Epithelial cell of prostate (primary cell): ENCODE measurements at regions not wholly inside any gene's neighbourhood (a gene's known extent, or its start where the extent isn't known, plus 50 kb on each side); places are given as distances from the start of the nearest gene placed in this dataset.

Experiments
- DNase-seq: peaks from one replicate; pipeline ENCODE4 v3.0.0-alpha.2; 2011; ENCODE audit warnings: low read depth, low spot score
- H3K27ac ChIP-seq: fragments of 450-650 bp; 2 replicates; pipeline ENCODE4 v1.5.1; 2017; ENCODE audit warnings: mild to moderate bottlenecking

DNA sequence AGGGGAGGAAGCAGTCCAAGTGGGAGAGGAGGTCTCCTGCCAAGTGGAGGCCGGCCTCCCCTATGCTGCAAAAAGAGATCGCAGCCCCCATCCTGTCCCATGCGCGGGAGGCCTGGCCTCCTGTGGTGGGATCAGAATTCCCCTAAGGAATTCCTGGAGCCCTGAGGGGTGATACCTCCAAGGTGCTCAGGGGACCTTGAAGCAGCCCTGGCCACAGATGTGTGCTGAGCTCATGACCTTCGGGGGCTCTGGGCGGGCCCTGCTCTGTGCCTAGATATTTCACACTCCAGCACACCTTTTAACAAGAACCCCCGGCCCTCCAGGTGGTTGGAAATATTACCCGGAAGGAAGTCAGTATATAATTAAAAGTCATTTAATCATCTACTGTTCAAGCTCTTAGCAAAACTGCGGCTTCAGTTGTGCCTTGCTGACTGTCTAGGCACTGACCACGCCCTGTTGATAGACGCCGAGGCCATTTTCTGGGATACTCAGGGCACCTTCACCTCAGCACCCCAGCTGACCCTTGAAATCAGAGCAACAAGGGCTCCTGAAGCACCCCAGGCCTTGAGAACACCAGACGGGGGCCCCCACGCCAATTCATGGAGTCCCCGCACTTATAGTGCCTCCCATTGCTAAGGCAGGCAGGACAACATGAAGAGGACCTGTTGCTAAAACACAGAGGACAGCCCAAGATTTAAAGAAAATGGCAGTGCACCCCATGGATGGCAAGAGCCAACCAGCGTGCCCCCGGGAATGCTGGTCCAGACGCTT lies 119.1 kb downstream of the NDUFA10 start:
- no peak overlapping the region for H3K27ac ChIP-seq
- DNase-seq = no peak

DNA sequence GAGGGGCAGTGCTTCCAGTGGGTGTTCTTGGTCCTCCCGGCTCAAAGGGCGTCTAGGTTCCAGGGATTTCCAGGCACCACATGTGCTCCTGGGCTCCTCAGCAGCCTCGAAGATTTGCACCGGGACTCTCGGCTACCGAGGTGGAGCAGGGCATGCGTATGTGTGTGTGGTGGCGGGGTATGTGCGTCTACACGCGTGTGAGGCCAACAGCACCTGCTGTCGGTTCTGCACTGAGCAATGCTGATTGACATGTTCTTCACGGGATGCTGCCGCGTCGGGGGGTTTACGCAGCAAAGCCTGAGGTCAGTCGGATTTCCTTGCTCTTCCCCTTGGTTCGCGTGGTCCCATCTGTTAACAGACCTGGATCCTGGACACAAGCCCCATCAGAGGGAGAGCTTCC lies 119.8 kb downstream of the NDUFA10 start:
- DNase-seq = no peak
- no peak overlapping the region for H3K27ac ChIP-seq

DNA sequence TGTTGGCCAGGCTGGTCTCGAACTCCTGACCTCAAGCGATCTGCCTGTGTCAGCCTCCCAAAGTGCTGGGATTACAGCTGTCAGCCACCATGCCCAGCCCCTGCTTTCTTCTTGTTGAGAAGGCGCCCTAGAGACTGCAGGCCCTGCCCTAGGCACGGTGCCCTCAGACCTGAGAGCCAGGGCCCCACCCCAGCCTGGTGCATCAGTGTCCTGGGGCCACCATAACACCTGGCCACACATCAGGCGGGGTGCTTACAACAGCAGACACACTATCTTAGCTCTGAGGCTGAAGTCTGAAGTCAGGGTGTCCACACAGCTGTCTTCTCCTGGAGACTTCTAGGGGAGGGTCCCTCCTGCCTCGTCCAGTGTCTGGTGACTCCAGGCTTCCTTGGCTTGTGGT lies 120.6 kb downstream of the NDUFA10 start:
- no peak overlapping the region for H3K27ac ChIP-seq
- no peak for DNase-seq

- H3K27ac ChIP-seq = no peak overlapping the region
- DNase-seq = no peak
Observed at GRCh38 chr2:239903803-239904202, 121.3 kb downstream of the NDUFA10 start.

GRCh38 chr2:239903210-239903609 lies 121.9 kb downstream of the NDUFA10 start:
- no peak for DNase-seq
- H3K27ac ChIP-seq = no peak overlapping the region

- no peak overlapping the region for H3K27ac ChIP-seq
- DNase-seq = no peak
Observed at GRCh38 chr2:239902749-239903201, 122.4 kb downstream of the NDUFA10 start.

- H3K27ac ChIP-seq = no peak overlapping the region
- no peak for DNase-seq
Observed at GRCh38 chr2:239898292-239898925, 126.7 kb downstream of the NDUFA10 start.

DNA sequence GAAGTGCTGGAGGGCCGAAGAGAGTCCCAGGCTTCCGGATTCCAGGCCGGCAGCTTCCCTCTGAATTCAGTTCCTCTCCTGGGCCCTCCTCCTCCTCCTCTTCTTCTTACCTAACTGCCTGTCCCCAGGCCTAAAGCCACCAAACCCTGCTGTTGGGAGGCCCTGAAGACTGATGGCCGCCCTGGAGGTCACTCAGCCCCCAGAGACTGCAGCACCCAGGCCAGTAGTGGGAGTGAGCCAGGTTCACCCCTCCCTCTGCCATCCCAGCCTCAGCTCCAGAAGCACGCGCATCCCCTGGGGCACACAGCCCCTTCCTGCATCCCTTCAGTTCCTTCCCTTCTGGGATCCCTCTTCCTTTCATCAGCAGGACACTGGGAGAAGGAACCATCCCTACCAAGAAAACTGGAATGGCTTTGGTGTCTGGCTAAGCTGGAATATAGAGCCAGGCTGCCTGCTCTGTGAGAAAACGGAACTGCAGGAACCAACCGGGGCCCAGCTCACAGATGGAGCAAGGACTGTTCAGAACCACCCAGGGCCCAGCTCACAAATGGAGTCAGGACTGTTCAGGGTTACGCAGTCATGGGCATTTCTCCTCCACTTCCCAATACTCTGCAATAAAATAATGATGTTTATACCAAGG lies 127.4 kb downstream of the NDUFA10 start:
- H3K27ac ChIP-seq = no peak overlapping the region
- no peak for DNase-seq

DNA sequence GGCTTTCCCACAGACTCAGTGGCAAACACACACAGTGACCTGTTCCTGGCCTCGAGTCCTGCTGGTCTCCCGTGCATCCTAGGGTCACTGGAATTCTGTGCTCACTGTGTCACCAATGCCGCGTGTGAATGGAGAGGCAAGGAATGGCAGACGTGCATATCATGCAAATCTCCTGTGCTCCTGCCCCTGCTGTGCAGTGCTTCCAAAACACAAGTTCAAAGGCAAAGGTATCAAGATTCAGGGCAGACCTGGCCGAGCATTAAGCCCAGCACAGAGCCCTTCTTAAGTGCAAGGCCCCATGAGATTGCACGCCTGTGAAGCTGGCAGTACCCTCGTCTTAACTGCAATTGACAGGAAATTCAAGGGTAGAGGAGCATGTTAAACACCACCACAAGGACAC lies 129.1 kb downstream of the NDUFA10 start:
- no peak overlapping the region for H3K27ac ChIP-seq
- DNase-seq = no peak

GRCh38 chr2:239895669-239896068 lies 129.5 kb downstream of the NDUFA10 start:
- no peak overlapping the region for H3K27ac ChIP-seq
- DNase-seq = no peak

DNA sequence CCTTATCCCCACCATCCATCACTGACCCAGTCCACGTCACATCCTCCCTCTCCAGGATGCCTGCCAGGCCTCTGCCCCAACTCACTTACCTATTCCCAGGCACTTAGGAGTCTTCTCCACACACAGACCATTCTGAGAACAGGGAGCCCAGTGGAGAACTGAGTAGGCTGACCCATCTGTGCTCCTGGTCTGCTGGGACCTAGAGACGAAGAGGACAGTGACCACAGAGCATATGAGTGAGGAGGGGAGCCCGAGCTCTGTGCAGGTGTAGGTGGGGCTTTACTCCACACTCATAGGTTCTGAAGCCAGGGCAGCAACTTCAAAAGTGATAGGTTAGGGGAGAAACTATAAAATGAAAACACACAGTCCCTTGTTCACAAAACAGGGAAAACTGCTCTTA lies 130.0 kb downstream of the NDUFA10 start:
- H3K27ac ChIP-seq = no peak overlapping the region
- DNase-seq = no peak

GRCh38 chr2:239894276-239894675 lies 130.9 kb downstream of the NDUFA10 start:
- H3K27ac ChIP-seq = no peak overlapping the region
- DNase-seq = no peak

DNA sequence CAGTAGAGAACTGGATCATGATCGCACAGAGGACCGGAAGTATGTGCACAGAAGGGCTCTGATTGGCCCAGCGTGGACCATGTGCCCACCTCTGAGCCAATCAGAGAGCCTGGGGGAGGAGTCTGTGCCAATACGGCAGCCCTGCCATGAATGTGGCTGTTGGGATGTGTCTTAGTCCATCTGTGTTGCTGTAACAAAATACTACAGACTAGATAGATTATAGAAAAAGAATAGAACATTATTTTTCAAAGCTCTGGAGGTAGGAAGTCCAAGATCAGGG lies 132.0 kb downstream of the NDUFA10 start:
- DNase-seq = no peak
- H3K27ac ChIP-seq = no peak overlapping the region

DNA sequence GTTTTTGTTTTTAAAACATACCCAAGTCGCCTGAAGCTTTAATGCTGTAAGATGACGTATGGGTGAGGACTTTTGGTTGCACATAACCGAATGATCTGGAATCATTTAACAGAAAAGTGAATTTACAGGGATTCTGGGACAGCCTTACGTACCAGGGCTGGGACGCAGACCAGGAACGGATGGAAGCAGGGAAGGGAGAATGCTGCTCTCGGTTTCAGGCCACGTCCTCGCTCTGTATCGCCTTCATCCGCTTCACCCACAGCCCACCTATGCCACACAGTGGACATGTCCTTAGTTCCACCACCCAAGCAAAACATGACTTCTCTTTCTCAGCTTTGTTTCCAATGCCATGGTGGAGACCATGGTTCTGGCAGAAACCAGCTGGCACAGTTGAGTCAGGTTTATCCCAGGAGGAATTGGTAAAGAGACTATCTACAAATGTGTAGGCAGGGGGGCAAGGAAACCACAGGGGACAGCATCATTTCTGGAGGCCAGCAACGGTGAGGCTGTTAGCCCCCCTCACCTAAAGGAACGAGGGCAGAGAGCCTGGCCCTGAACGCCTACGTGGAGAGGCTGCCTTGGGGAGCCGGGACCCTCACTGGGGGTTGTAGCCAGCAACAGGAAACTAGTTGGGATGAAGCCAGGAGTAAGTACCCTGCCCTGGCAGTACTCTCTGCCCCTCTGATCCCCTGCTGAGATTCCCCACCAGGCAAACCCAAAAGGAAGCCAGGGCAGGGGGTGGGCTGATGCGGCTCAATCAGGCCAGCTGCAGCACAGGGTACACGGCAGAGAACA lies 132.5 kb downstream of the NDUFA10 start:
- H3K27ac ChIP-seq = no peak overlapping the region
- no peak for DNase-seq

GRCh38 chr2:239891698-239892097 lies 133.4 kb downstream of the NDUFA10 start:
- DNase-seq = no peak
- H3K27ac ChIP-seq = no peak overlapping the region

DNA sequence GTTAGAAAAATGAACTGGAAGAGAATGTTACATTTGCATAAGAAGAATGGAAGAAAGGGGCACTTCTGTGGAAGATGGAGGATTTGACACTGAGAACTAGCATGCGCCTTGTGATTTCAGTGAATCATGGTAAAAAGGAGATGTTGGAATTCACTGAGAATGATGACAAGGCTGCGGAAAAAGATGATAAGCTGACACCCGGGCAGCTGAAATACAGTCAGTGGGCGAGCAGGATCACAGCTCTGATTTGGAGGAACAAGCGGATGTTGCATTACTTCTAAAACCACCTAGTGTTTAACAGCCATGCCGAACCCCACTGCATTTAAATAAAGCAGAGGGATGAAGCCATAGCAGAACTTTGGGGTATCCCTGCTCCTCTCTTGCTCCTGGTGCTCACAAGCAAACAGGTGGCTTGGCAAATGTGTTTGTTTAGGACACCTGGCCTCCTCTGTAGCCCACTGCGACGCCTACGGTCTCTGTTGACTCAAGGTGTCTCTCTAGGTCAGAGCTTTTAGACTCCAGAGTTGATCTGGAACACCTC lies 134.9 kb downstream of the NDUFA10 start:
- H3K27ac ChIP-seq = no peak overlapping the region
- no peak for DNase-seq

DNA sequence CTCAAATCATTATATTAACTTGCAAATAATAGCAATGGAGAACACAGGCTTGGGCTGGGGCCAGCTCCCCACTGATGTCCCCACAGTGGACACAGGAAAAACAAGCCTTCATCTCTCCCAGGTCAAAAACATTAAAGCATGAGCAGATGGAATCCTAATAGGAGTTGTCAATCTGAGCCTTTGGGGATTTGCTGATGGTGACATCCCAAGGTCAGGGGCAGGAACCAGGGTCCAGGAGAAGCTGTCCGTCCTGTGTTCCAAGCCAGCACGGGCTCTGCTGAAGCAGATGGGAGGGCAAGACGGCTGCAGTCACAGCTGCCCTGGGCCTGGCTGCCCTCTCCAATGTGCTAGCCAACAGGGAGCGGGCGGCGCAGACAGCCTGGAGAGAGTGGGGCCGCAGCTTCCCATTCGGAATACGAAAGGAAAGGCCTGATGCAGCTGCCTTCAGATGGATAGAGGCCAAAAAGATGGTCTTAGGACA lies 135.5 kb downstream of the NDUFA10 start:
- no peak for DNase-seq
- no peak overlapping the region for H3K27ac ChIP-seq

DNA sequence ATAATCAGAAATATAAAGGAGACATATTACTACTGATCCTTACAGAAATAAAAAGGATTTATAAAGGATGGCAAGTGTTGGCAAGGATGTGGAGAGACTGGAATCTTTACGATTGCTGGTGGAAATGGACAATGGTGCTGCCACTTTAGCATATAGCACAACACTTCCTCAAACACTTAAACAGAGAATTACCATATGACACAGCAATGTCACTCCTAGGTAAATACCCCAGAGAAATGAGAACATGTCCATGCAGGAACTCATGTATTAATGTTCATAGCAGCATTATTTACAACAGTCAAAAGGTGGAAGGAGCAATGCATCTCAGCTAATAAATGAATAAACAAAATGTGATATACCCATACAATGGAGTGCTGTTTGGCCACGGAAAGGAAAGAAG lies 137.5 kb downstream of the NDUFA10 start:
- no peak overlapping the region for H3K27ac ChIP-seq
- no peak for DNase-seq

DNA sequence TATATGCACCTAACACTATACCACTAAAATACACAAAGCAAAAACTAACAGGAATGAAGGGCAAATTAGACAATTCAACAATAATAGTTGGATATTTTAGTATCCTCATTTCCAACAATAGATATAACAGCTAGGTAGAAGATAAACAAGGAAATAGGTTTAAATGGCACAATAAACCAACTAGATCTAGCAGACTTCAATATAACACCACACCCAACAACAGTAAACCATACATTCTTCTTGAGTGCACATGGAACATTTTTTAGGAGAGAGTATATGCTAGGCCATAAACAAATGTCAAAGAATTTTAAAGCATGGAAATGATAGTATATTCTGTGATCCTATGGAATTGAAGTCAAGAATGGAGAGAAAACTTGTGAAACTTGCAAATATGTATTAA lies 138.4 kb downstream of the NDUFA10 start:
- H3K27ac ChIP-seq = no peak overlapping the region
- DNase-seq = no peak

- DNase-seq = no peak
- H3K27ac ChIP-seq = no peak overlapping the region
Observed at GRCh38 chr2:239884875-239885274, 140.3 kb downstream of the NDUFA10 start.

GRCh38 chr2:239884051-239884405 lies 141.1 kb downstream of the NDUFA10 start:
- no peak for DNase-seq
- H3K27ac ChIP-seq = no peak overlapping the region
